Forelimb muscle (tissue), 1 donor: ENCODE measurements at regions not wholly inside any gene's neighbourhood (a gene's known extent, or its start where the extent isn't known, plus 50 kb on each side); places are given as distances from the start of the nearest gene placed in this dataset.

Experiments
- DNase-seq: peaks from one replicate; pipeline ENCODE4 v3.0.0-alpha.2; 2013; ENCODE audit warnings: low read depth

DNA sequence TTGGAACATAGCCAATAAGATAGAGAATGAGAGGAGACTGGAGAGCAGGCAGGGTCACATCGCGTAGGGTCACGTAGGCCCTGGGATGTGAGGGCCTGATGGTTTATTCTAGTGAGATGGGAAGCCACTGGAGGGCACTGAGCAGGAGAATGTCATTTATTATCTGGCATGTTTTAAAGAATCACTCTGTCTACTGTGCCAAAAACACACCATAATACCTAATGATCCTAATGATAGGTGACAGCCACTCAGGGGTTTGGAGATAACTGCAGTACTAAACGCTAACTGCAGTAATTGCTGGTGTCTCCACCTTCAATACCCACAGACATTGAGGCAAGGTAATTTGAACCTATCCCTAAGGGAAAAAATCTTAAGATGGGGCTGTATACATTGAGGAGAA, 185.4 kb downstream of the TTLL7 start:
- DNase-seq, result no peak

DNA sequence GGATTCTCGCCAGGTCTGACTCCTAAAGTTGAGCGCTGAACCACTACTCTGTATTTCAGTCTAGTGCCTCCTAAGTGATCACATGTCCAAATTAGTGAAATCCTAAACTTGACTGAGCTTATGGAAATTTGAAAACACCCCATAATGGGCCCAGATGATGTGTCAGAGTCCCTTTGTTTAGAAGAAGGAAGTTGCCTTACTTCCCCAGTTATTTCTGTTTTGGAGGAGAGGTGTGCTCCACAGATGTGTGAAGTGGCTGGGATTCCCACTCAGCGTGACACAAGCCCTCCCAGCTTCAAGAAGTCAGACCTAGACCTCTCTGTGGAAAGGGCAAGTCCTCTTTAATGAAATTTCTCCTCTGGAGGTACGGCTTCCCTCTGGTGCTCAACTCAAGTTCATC, 188.8 kb downstream of the TTLL7 start:
- no peak for DNase-seq

DNA sequence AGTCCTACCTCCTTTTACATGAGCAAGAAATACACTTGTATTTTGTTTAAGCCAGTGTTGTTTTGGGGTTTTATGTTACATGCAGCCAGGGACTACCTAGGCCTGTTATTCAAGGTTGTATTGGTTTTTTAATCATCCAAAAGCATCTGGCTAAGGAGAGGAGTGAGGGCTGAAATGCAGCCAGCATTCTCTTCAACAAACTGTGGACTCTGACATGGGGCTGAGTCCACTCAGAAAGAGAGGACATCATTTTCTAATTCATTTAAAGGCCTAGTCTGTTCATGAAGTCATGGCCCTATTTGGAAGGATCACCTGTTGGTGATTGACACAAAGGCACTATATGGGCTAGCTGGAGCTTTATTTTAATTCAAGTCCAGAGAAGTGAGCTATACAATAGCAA, 190.4 kb downstream of the TTLL7 start:
- no peak for DNase-seq

DNA sequence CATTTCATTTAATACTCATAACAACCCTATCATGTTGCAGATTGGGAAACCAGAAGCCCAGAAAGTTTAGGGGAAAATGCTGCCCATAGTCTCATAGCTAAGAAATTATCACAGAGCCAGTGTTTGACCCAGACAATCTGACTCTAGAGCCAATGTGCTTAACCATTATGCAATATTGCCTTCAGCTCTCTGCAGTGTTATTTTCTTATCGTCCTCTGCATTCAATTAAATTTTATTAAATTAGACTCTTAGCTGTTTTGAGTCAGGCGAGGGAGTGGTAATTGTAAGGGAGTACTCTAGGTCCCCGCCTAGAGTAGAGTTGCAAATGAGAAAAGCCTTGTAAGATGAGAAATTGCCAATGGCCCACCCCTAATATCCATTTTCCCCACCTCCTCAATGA, 191.1 kb downstream of the TTLL7 start:
- DNase-seq, result no peak

DNA sequence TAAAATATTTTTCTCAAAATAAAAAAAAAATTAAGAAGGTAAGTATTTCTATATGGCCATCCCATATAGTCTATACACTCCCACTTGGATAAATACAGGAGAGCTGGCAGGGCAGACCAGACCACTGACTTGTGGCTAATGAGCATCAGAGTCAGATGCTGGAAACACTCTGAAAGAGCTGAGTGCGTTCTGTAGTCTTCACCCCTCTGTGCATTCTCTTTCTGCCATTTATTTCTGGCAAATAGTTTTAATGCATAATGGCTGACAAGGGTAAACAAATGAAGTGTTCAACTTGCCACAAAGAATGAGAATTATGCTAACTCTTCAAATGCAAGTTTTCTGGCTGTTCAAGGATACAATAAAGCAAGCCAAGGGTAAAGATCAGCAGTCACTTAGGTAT, 191.7 kb downstream of the TTLL7 start:
- no peak for DNase-seq

DNA sequence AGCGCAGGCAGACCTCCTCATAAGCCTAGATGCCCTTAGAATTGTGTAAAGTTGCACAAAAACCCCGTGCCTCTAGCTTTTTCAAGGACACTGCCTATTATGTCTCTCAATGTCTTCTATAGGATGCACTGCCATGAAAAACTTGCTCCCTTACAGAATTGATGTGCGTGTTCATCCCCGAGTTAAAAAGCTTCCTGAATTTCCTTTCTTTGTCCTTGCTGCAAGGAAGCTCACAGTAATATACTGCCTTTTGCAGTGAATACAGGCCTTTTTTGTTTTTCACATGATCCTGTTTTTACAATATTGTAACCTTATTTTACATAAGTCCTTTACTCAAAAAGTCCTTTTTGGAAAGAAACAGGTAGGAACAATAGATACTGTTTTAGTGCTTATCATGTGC, 193.0 kb downstream of the TTLL7 start:
- no peak for DNase-seq

DNA sequence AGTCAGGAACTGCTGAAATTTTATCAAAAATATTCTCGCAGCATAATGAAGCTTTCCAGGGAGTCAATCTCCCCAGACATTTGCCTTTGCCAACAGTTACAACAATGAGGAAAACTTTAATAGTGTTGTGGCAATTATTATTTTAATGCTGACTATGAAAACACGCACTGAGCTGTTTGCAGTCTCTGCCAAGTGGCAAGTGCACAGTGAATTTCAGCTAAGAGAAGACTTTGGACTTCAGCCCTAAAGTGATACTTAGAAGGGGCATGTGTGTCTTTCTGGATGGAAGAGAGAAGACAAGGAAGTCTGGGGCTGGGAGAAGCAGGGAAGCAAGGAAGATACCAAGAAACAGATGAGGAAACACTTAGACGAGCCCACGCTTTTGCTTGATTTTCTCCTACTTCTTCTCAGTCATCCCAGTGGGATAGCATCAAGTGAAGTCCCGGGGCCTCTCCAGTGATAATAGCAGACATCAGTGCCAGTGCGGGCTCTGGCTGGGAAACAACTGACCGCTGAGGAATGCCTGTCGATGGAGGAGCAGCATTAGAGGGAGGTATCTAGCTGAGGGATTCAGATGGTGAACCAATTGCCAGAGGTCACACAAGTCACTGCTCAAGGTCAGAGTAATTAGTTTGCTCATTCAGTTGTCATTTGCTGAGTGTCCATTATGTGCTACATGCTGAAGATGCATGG, 196.3 kb downstream of the TTLL7 start:
- DNase-seq, result no peak

DNA sequence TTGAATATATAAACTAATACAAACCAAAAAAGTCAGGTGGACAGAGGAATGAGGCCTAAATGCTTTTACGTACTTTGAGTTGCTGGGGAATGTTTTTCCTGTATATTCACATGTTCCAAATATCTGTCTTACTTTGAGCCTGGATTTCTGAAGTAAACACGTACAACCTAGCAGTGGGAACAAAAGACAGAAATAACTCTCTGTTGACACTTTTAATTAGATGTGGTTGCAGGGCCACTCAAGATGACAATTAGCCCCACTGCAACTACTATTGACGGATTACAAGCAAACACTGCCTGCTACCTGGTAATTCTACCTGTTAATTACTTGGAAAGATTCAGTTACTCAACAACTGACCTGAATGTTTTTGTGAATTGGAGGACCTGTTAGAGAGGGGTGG, 196.9 kb downstream of the TTLL7 start:
- DNase-seq, result no peak

DNA sequence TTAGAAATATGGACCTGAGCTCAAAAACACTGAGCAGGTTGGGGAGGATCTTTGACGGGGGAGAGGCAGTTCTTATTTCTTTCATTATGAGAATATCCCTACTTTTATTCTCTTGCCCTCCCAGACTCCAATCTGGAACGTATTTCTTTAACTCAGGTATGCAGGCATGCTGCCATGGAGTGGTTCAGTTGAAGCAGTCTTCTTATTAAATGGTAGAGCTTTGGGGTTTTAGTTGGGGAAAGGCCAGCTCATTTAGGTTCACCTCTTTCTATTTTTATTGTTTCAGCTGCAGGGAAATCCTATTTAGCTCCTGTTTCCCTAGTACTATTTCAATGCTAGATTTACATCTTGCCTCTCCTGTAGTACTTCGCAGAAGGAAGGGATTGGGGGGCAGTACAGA, 198.9 kb downstream of the TTLL7 start:
- no peak for DNase-seq

DNA sequence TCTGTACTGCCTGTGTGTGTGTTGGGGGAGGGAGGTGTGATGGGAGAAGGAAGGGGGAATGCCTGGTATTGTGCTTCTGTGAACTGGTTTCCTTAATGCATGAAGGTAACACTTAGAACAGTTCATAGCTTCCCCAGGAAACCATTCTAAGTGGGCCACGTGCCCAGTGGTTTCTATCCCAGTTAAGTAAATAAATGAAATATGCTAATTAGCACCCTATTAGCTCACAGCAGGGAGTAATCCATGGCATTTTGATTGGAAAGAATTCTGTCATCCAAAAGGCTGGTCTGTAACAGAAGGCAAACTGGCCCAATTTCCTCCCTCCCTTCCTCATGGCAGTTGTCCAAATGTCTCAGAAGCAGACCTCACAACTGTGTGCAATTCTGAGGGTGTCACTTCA, 199.3 kb downstream of the TTLL7 start:
- DNase-seq, result no peak

DNA sequence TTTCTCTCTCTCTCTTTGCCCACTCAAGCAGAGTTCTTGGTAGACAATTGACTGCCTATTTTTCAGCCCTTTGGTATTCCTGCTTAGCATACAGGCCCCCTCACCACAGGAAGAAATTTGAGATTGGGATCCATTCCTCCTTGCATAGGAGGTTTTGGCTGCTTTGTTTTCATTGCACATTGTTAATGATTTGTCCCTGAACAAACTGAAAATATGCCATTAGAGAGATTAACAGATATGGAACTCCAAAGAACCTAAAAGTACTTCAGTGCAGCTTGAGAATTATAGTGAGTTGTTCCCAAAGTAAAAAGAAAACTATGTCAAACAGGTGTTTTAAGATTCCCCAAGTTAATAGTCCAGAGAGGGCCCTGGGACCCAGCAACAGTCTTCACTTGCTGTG, 200.0 kb downstream of the TTLL7 start:
- no peak for DNase-seq

DNA sequence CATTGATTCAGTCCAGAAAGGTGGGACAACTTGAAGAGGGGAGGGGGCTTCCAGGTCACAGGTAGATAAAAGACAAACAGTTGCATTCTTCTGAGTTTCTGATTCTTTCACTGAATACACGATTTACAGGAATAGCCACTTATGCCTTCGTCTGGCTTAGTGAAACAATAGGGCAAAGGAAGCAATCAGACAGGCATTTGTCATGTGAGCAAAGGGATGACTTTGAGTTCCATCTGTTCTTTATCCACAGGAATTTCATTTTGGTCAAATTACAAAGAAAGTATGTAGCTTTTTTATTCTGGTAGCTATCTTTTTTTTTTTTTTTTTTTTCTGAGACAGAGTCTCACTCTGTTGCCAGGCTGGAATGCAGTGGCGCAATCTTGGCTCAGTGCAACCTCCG, 202.5 kb downstream of the TTLL7 start:
- no peak for DNase-seq

DNA sequence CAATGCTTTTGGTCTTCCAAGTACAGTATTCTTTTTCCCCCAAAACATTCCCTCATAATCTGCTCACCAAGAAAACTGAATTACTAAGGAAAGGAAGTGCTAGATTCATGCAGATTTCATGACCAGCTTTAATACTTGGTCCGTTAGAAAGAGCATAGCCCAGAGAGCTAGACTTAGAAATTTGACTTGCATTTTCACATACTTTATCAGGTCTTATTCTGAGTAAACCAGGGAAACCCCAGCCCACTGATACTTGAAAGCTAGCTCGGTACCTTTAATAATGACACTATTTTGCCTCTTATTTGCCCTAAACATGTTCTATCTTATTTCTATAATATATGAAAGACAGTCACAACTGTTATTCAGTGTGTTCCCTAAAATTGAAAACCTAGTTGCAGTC, 204.5 kb downstream of the TTLL7 start:
- no peak for DNase-seq

DNA sequence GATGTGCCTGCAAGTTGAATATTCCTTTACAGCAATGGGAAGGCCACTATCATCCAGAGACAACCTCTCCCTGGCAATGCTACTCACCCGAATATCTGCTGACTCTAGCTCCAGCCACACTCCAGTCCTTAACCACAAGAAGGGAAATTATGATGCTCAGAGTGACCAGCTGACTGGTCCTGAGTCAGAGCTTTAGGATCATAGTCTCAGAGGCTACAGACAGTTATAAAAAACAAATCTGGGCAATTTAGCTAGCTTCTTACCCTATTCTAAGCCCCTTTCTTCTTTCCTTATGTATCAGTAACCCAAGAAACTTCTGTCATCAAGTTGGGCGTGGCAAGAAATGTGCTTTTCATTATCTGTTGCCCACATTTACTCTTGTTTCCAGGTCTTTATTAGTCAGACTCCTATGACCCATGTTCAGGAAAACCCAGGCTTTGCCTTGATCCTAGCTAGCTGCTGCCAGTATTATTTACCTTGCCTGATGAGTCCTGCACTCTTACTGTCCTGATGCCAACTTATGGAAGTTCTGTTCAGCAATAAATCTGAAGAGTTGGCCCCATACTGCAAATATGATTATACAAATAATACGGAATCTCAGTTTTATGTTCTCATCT, 207.0 kb downstream of the TTLL7 start:
- no peak for DNase-seq

DNA sequence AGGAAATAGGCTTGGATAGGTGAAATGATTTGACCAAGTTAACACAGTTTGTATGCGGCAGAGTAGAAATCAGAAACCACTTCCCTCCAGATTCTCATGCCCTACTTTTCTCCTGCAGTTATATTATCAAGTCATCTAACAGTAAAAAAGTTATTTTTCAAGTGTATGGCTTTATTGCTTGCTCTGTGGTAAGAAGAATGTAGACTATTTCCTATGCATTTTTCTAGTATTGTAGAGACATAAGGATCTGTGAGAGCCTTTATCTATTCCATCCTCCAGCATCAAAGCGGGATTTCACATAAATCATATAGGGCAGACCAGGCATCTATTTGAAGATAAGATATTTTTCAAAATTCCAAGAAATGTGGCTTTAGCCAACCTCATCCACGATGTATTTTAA, 208.5 kb downstream of the TTLL7 start:
- DNase-seq, result no peak

DNA sequence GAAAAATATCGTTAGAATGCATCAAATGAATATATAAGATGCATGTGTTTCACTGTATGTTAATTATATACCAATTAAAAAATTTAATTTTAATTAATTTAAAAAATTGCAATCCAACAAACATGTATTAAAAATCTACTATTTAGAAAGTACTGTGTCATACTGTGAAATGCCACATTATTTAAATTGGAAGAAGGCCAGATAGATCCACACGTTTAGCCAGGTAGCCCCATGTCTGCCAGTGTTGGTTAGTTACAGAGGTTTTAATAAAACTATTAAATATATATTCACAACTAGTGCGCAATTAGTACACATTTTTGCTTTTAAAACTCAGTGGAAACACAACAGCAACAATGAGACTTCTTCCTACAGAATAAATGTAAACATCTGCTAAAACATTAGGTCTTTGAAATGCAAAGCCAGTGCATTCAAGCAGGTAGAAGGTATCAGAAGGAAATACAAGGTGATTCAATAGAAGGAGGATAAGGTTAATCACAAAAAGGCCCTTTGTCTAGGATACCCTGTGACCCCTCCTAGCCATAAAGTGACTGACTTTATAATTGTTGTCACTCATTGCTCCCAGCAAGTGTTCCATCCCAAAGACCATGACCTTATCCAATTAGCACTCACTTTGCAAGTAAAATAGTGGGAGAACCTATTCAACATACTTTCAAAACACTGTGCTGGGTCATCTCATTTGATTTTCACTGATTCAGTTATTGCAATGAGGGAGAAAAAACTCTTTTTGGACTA, 211.5 kb downstream of the TTLL7 start:
- DNase-seq, result no peak

DNA sequence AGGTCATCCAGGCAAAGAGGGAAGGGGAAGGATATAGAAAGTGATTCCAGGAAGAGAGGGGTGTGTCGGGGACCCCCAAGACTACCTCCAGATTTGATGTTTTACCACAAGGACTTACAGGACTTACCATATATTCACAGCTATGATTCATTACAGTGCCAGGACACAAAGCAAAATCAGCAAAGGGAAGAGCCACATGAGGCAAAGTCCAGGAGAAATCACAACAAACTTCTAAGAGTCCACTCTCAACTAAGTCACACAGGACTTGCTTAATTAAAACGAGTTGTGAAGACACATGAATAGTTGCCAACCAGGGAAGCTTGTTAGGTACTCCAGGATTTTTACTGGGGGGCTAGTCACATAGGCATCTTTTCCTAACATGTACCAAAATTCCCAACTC, 217.3 kb downstream of the TTLL7 start:
- no peak for DNase-seq

DNA sequence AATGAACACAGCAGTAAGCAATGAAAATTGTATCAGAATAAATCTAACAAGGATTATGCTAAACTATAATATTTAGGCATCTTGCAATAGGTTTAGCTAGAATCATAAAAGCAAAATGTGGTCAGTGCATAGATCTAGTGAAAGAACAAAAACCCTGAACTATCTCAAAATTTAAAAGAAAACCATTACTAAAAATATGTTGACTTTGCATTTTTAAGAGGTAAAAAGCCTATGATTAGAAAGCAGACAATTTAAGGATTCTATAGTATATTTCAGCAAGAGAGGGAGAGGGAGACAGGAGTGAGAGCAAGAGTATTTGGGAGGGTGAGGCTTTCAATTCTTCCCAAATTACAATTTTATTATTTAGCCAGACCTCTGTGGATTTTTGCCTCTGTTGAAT, 219.4 kb downstream of the TTLL7 start:
- DNase-seq, result no peak

DNA sequence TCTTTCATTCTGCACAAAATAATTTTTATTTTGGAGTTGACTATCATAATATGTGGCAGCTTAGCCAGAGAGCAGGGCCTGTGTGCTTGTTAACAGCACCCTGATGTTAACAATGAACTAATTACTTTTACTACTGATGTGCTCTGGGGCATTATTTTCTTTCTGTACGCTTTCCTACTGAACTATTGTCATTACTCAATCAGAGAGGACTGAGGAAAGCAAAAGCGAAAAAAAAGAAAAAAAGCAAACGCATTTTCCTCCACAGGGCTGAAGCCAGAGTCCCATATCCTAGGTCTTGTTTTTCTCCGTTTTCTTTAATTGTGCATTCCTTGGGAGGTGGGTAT, 221.2 kb downstream of the TTLL7 start:
- no peak for DNase-seq

DNA sequence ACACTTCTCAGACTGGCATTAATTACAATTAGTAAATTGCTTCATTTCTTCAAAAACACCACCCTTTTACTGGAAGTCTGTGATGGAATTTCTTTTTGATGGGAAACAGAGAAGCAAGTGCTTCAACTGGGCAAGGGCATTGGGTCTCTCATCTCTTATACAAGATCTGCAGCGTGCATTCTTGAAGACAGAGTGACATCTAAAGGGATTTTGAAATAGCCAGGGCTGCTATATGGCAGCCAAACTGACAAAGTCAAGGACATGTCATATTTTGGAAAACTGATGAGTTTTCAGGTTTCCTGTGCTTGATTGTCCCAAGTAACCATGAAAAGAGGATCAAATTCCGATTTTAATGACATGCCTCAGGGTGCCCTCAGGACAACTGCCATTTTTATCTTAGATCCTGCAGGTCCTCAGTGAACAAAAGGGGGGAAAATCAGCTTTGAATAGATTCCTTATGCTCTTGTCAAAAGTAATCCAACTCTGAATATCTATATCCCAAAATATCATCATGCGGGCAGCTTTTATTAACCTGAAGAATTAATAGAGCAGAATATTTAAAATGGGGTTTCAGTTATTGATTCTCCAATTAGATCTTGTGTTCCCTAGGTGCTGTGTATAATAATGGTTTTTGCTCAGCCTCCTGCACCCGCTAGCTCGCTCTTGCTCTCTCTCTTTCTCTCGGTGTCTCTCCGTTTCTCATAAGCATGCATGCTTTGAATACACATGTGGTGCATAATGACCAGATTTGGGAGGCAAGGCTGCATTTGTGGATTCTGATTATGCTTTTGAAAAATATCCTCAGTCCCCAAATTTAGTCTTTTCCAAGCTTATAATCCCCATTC, 221.8 kb downstream of the TTLL7 start:
- no peak for DNase-seq

DNA sequence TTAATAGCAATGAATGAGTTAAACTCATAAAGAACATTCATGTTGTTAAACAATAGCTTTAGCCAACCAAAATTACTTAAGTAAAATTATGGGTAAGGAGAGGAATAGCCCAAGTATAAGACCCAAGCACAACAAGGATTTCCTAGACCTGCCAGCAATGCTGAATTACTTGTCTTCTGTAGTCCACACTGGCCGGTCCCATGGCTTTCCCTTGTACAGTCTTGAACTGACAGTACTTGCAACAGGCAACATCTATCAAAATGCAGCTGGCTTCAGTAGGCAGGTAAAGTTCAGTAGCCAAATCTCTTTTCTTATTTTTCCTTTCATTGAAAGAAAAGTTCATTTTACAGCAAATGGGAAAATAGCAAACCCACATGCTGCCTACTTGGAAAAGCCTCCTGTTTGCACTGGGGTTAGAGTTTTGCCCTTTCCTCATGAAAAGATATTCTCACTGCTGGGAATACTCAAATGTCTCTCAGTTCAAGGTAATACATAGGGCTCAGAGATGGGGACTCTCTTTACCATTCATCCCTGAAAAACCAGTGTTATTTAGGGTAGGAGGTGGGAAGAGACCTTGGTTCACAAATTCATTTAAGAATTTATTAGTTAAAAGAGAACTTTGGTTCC, 222.8 kb downstream of the TTLL7 start:
- no peak for DNase-seq

DNA sequence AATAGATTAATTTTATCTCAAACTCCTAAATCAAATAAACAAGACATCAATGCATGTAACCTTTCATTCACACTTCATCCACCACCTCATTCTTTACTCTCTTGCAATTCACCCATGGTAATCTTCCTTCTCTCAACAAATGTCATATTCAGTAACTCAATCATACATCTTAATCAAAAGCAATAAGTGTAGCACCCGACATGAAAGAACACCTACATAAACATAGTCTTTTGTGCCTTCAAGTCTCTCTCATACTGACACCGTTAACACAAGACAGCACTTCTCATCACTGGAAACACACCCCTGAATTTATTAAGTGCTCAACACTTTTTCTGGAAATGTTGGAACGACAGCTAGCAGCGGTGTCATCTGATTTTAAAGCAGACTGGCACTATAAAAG, 225.9 kb downstream of the TTLL7 start:
- DNase-seq, result no peak
